HL-60/S4 (cell line): ENCODE measurements at regions not wholly inside any gene's neighbourhood (a gene's known extent, or its start where the extent isn't known, plus 50 kb on each side); places are given as distances from the start of the nearest gene placed in this dataset.
"Not testable (repeated sequence)": the region's sequence is repeated elsewhere in the genome, so short reads cannot be mapped to it uniquely, and the experiment has no call there.

Experiments used
- in situ Hi-C: fragments of 300-500 bp; cut with MboI; formaldehyde crosslinking; loops from 2 replicates; pipeline ENCODE4 v1.14.3; 2022; ENCODE audit warnings: low sequenced_read_pairs

GRCh38 chr10:21406595-21407193 lies 118.8 kb downstream of the SKIDA1 start:
- in situ Hi-C loops = no loop called here

GRCh38 chr10:21405981-21406380 lies 119.5 kb downstream of the SKIDA1 start:
- in situ Hi-C loops = no loop called here

- in situ Hi-C loops = no loop called here
Measured at GRCh38 chr10:21403256-21404015, 122.0 kb downstream of the SKIDA1 start.

- in situ Hi-C loops = no loop called here
Measured at GRCh38 chr10:21402606-21403083, 122.8 kb downstream of the SKIDA1 start.

GRCh38 chr10:21401196-21401595 lies 124.3 kb downstream of the SKIDA1 start:
- in situ Hi-C loops = no loop called here

- in situ Hi-C loops = no loop called here
Measured at GRCh38 chr10:21399392-21400035, 126.0 kb downstream of the SKIDA1 start.

- in situ Hi-C loops = no loop called here
Measured at GRCh38 chr10:21398563-21399231, 126.8 kb downstream of the SKIDA1 start.

GRCh38 chr10:21396889-21397288 lies 128.6 kb downstream of the SKIDA1 start:
- in situ Hi-C loops = no loop called here

GRCh38 chr10:21393931-21394330 lies 131.6 kb downstream of the SKIDA1 start:
- in situ Hi-C loops = no loop called here

- in situ Hi-C loops = no loop called here
Measured at GRCh38 chr10:21388589-21388988, 136.9 kb downstream of the SKIDA1 start.

GRCh38 chr10:21387868-21388267 lies 137.6 kb downstream of the SKIDA1 start:
- in situ Hi-C loops = no loop called here

GRCh38 chr10:21385996-21386585 lies 139.4 kb downstream of the SKIDA1 start:
- in situ Hi-C loops = no loop called here

- in situ Hi-C loops = no loop called here
Measured at GRCh38 chr10:21385536-21385935, 139.9 kb downstream of the SKIDA1 start.

GRCh38 chr10:21379143-21379542 lies 146.3 kb downstream of the SKIDA1 start:
- in situ Hi-C loops = no loop called here

- in situ Hi-C loops = not testable (repeated sequence)
Measured at GRCh38 chr10:21375274-21375673, 150.2 kb downstream of the SKIDA1 start.

- in situ Hi-C loops = not testable (repeated sequence)
Measured at GRCh38 chr10:21373881-21374280, 151.6 kb downstream of the SKIDA1 start.

- in situ Hi-C loops = no loop called here
Measured at GRCh38 chr10:21372651-21373410, 152.7 kb downstream of the SKIDA1 start.

- in situ Hi-C loops = no loop called here
Measured at GRCh38 chr10:21369697-21370096, 155.8 kb downstream of the SKIDA1 start.

- in situ Hi-C loops = no loop called here
Measured at GRCh38 chr10:21368728-21369425, 156.6 kb downstream of the SKIDA1 start.
